ENCODE measurements at regions not wholly inside any gene's neighbourhood (a gene's known extent, or its start where the extent isn't known, plus 50 kb on each side); places are given as distances from the start of the nearest gene placed in this dataset.

DNA sequence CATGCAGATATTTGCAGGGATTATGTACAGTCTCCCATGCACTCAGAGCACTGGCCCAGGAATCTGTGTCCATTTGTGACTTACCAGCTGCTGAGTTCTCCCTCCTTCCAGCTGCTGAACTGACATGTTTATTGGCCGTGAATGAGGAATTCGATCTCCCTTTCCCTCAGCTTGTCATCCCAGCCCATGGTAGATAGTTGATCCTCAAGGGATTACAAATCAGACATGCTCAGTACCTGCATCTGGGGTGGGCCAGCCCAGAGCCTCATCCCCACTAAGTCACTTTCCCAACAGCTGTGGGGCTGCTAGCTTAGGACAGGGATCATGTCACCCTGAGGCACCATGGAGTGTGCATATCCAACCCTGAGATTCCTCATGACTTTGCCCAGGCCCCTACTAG lies 1284.9 kb upstream of the LRRTM1 start:
- DNase-seq, result no peak

DNA sequence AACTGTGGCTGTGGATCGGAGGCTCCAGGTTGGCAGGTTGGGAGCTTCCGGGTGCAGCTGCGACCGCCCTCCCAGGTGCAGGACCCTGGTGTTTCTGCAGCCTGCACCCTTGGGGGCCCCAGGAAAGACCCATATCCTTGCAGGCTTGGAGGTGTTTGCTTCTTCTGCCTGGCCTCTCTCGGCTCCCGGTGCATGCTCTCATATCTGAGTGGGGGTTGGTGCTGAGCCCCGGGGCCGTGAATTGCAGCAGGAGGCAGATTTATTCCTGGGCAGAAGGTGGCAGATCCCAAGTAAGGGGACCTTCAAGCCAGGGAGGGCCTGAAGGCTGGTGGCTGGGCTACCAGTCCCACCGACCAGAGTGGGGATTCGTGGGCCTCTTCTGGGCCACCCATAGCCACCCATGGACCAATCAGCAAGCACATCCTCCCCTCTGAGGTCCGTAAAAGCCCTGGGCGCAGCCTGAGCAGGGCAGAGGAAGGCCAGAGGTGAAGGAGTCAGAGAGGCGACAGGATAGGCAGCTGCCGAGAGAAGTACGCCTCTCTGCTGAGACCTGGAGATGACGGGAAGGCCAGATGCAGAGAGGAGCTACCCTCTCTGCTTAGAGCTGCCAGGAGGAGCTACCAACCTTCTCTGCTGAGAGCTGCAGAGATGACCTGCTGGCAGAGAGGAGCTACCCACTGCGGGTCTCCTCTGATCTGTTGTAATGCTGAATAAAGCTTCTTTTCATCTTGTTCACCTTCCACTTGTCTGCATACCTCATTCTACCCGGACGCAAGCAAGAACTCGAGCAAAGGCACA lies 1279.0 kb upstream of the LRRTM1 start:
- DNase-seq, result no peak

DNA sequence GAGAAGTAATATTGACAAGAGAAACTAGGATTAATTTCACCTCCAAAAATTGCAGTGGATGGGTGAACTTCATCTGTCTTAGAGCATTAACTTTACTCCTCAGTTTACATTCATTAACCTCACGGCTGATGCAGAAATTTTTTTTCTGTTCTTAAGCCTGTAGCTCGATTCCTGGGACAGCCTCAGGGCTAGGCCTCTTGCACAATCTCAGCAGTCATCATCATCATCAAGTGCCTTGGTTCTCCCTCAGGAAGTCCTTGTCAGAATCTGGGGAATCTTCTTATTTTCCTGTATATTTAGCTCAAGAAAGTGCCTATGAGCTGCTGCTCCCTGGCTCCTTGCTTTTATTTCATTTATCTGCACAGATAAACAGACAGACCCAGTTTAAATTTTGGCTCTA lies 1272.2 kb upstream of the LRRTM1 start:
- no peak for DNase-seq

DNA sequence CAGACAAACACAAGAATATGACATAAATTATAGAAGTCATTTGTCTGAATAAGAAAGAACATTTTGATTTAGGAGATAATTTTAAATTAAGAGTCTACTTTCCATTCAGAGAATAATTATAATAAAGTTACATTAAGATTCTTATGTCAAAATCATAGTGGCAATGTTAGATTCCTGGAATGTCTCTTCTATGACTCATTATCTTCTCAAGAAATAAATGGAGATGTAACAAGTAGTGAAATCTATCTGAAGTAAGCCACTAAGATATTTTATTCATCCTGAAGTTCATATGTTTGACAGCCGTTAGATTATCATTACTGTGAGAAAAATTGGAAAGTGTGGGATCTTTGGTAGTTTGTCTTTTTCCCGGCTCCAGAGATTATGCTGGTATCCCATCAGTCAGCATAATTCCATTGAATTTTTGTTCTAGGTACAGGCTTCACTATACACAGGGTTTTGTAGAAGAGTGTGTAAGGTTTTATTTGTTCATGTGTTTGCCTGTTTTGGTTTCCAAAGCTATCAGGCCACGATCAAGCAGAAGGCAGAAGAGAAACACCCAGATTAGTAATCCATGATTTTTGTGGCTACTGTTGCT lies 1246.6 kb upstream of the LRRTM1 start:
- no peak for DNase-seq

DNA sequence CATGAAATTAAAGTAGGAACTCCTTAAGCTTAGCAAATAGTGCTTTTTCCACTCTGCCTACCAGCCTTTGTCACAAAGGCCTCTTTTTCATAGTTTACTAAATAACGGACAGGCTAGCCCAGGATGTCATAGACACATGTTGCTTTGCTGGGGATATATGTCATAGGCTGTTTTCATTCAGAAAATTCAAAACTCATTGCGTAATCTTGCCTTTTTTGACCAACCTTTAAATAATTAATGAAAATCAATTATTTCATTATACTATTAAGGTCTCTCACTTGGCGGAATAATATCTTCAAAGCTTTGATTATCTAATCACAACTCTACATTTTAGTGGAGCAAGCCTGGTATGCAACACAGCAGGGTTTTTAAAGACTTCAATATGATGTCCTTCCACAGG lies 1245.7 kb upstream of the LRRTM1 start:
- DNase-seq, result no peak

DNA sequence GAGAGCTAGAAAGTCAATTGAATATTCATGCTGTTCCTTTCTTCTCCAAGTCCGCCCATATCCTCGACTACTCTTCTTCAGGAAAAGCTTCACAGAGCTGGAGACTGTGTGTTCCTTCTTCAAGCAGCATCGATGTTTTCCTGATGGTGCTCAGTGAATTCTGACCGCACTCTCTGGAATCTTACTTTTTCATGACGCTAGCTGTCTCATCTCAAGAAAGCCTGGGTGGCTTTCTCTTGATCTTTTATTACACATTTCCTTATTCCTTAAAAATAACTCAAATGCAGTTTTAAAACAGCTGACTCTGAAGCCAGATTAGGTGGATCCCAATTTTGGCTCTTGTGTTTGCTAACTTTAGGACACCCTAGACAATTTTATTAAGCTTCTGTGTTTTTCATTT lies 1245.1 kb upstream of the LRRTM1 start:
- DNase-seq, result no peak

DNA sequence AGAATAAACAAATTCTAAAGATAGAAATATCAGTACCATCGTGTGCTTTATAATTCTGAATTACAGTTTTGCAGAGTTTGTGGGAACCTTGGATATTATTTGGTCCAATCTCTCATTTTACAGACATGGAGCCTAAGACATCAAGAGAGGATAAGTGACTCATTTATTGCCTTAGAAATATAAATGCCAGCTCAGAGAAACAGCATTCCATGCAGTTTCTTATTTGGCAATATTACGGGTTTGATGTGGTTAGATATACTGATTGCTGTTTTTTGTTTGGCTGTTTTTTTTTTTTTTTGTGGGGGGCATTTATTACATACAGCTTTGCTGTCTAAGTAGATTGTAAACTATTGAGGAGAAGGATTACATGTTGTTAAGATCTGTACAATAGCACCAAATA lies 1241.1 kb upstream of the LRRTM1 start:
- DNase-seq, result no peak

DNA sequence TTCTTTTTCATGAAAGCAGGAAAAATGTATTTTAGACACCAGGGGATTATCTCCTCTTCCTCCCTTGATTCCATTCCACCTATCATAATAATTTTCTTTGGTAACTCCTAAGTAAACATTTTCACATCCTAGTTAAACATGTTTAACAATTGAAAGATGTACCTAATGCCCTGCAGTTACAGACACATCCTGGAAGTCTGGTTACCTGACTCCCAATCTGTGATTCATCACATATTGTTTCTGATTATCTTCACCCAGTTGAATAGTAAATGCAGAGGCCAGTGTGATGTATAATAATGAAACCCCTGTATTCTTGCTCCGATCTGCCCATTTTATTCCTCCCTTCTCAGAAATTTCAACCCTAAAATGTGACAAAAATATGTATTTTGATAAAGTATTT lies 1237.6 kb upstream of the LRRTM1 start:
- DNase-seq, result no peak

DNA sequence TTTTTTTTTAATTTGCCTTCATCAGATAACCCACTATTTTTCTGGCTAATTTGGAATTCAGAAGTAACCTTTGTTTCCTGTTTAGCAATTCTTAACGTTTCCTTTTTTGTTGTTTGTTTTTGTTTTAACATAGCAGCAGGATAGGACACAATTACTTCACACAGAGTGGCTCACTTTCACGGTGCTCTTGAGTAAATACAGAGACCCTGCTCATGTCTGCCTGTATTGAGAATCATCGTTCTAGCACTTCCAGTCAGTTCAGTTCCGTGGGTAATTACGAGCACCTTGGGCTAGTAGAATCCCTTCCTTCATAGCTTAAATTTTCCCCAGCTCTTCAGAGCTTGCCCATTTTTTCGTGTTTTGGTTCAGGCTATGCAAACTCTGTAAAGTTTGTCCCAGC lies 1225.4 kb upstream of the LRRTM1 start:
- DNase-seq, result no peak

DNA sequence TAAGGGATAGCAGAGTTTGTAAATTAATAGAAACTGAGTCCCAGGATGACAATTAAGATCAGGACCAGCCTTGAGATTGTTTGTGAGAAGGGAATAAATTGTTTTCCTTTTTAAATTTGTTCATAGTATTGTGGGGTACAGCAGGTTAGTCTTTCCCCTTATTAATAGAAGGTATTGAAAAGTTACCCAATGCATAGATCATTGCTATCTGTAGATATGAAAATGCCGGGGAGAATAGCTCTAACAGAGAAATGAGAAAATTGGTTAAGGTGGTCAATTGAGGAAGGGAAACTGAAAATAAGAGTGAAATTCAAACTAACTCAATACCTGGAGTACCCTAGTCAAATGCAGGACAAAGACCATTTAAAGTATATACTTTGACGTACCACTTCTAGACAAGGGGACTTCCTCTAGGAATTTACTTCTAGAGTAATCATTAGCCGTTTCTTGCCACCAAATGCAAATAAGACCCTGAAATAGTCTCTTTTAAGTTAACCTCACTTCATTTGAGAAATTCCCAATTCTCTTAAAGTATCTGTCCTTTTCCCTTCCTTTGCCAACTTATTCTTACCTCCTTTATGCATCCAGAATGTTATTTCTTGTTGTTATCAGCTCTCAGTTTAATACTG lies 1224.4 kb upstream of the LRRTM1 start:
- DNase-seq, result no peak

DNA sequence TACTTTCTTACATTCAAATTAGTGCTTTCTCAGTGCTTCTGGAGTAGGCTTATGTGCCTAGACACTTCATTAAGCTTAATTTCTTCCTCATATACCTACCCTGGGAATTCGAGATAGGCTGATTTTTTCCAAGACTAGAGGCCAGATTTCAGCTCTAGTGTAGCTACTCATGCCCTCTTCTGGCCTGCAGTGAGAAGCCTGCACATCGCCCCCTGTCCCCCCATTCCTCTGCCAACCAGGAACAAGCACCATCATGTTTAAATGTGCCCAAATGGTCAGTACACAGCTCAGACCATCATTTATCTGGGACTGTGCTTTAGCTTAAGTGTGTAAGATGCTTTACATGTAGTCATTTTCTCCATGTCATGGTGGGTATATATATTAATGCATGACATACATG lies 1218.8 kb upstream of the LRRTM1 start:
- no peak for DNase-seq

DNA sequence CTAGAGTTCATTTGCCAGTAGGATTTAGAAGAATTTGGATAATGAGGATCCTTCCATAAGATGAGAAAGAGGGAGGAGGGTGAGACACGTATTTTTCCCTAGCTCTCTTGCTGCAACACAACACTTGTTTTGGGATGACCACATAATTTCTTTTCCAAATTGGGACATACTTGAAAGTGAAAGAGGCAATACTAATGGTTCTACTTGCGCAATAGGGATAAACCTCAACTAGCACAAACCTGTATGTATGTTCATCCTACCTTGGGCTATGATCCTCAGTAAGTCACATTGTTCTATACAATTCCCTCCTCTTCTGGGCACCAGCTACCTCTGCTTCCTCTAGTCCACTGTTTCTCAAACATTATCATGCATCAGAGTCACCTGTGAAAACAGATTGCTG lies 1208.8 kb upstream of the LRRTM1 start:
- DNase-seq, result no peak

DNA sequence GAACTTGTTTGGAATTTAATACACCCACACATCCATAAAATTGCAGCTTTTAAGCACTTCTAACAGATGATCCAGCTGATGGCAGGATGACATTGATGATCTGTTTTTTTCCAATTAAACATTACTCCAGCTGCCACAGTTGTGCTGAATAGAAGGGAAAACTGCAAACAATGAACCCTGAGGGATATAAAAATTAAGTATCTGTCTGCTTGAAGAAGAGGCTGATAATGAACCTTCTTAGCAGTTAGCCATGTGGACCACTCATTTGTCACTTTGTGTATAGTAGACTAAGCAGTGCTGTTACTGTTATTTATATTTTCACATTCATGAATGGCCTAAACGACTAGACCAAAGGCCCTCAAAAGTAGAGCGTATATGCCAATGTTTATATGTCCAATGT lies 1201.0 kb upstream of the LRRTM1 start:
- no peak for DNase-seq

DNA sequence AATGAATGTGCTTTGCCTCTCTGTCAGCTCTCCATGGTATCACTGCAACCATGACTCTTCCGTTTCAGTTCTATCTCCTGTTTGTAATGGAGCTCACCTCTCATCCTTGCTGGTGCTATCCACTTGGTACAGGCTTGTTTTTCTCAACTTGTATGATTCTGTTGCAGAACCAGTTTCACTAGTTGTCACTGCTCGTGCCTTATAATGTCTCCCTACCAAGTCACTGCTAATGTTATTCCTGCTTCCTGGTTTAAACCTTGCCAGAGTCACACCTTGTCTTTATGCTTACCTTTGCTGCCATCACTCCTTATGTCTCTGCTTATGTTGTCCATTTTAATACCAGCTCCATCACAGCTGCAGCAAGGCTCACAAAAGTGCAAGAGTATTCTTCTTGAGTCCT lies 1191.0 kb upstream of the LRRTM1 start:
- DNase-seq, result no peak

DNA sequence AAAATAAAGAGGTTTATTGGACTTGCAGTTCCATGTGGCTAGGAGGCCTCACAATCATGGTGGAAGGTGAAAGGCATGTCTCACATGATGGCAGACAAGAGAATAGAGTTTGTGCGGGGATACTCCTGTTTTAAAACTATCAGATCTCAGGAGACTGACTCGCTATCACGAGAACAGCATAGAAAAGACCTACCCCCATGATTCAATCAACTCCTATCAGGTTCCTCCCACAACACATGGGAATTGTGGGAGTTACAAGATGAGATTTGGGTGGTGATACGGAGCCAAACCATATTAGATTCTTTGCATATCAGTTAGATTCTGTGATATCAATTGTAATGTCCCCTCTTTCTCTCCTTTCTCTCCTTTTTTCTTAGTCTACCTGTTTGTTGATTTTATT lies 1178.7 kb upstream of the LRRTM1 start:
- DNase-seq, result no peak

DNA sequence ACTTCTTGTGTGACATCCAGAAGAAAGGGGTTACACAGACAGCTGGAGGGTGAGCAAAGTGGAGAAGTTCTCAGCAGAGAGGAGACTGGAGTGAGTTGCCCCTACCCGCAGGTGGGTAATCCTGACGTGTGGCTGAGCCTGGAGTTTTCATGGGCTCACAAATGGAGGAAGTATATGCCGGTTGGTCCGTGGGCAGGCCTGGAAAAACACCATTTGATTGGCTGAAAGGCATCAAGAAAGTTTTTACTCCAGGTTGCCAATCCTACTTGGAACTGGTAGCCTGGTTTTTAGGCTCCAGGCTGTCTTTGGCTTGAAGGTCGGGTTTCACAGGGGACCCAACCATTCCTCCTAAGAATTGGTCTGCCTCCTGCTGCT lies 1177.4 kb upstream of the LRRTM1 start:
- DNase-seq, result no peak

DNA sequence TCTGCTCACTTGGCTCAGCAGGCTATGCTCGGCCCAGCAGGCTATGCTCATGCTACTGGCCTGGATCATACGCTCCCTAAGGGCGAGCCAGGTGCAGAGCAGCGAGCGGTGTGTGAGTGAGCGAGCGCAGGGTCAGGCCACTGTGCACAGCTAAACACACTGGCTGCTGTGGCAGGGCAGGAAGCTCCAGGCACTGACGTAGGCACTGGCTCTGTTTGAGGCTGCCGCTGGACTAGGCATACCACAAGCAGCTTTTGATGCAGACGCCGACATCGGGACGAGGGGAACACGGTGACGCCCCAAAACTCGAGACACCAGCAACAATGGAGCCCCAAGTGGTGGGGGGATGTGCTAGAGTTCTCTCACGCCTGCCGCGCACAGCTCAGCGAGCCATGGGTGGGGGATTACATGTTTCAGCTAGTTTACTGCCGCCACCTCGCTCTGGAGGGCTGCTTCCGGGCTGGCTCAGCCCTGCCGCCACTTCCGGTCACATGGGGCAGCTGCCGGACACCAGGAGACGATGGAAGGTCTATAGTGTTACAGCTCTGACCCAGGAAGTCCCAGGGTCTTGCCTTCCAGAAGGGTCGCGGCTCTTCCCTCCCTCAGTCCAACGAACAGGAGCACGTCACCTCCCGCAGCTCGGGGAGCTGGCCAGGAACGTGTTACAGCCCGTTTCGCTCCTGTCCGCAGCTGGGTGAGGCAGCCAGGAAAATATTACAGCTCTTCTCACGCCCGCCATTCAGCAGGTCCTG lies 1176.9 kb upstream of the LRRTM1 start:
- no peak for DNase-seq

DNA sequence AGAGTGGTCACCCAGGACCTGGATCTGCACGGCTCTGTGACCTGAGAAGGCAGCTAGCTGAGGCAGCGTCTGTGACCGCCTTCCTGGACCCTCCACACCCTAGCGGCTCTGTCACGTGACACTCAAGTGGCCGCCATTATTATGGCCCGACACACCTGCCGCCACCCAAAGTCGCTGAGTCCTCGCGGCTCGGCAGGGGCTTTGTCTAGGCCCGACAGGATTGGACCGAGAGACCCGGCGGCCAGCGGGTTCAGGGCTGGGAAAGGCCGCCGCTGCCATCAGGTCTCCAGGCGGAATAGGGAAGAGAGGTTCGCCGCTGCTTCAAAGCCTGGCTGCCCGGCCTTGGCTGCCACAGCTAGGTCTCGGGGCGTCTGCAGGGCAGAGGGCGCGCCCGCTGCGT lies 1162.5 kb upstream of the LRRTM1 start:
- no peak for DNase-seq

DNA sequence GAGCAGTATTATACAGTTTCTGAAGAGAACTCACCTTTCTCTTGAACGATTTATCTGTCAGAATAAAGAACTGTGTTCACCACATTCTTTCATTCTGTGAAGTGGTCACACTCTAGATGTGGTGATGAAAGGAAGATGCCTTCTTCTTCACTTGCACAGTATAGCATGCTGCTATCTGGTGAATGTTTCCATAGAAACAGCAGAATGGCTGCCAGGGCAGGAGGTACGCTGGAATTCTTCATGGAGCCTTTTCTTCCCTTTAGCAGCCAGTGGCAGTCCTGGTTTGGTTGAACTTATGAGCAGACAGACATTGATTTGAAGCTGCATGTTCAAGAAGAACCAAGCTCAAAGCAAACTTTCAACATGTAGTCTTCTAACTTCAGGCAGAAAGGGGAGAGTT lies 1157.9 kb upstream of the LRRTM1 start:
- DNase-seq, result no peak

DNA sequence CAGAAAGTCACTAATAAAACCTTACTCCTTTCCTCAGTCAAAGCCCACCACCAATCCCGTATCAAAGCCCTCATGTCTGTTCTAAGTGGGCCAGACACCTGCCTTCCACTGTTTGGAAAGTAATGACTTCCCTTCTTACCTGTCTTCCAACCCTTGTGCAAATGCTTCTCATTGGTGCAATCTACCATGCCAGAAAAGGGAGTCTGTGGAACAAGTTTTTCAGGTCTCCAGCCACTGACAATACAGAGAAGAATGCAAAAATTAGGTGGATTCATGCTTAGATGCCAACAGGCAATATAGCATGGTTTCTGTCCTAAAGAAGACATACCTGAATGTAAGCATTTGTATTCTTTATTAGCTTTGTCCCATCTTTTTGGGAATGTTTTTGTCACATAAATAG lies 1140.6 kb upstream of the LRRTM1 start:
- no peak for DNase-seq

DNA sequence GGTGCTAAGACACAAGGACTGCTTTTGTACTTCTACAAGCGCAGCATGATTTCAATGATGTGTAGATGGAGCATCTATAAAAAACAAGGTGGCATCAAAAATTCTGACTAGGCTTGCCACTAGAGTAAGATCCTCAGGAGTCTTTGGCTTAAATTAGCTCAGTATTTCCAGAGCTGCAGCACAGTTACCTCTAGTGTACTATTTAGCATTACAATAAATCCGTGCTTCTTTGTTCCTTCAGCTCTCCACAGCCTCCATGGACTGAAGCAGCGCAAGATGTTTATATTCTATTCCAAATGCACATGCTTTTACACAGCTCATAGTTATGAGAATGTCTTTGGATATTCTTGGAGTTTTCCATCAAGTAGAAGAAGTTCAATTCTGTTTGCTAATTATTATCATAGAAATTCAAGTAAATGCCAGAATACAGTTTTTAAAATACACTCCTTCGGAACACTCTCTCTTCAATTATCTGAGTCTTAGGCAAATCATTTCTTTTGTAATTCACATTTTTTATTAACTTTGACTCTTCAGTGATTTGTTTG lies 1133.0 kb upstream of the LRRTM1 start:
- no peak for DNase-seq

DNA sequence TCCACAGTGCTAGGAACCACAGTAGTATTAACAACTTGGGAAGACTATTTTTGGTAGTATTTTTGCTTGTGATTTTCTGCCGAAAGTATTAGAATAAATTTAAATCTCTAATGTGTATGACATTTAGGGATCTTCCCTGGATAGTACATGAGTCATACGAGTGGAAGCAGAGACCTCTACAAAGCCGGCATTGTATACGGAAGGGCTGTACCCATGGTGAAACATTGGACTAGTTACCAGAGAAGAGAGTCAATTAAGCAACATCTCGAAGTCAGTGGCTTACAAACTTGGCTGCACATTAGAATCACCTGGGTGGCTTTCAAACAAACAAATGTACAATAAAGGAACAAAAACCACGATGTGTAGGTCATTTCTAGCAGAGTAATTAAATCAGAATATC lies 1131.7 kb upstream of the LRRTM1 start:
- no peak for DNase-seq

DNA sequence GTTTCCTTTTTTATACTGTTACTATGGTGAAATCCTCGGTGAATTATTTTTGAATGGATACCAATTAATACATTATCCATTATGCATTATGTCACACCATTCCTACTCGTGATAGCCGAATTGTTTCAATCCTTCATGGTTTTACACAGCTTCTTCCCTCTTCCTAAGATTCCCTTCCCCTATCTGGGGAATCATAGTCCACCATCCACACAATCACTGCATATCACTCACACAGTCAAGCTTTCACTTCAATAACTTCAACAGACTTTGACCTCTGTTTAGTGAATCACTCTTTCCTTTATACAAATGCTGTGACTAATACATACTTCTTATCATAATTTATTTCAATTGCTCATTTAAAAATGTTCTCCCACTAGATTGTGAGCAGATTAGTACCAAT lies 1108.1 kb upstream of the LRRTM1 start:
- DNase-seq, result no peak

DNA sequence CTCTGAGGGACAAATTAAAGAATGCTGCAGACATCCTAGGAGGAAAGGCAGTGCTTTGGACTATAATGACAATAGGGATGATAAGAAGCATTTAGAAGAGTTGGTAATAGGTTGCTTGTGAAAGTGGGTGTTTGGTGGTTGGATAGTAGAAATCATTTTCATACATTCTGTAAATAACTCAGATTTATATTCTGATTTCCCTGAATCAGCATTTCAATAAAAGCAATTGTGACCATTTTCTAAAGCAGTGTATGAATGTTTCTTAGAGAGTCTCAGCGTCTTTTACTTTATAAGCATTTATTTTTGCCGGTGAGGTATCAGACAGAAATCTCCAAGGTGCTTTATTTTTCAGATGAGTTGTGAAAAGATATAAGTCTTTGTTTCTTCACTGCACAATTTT lies 1099.0 kb upstream of the LRRTM1 start:
- DNase-seq, result no peak

All from effector CD4-positive, alpha-beta T cell (primary cell).